ENCODE measurements at regions not wholly inside any gene's neighbourhood (a gene's known extent, or its start where the extent isn't known, plus 50 kb on each side); places are given as distances from the start of the nearest gene placed in this dataset.
"Not testable (repeated sequence)": the region's sequence is repeated elsewhere in the genome, so short reads cannot be mapped to it uniquely, and the experiment has no call there.

- no peak for DNase-seq
These were observed 605.8 kb upstream of the CAMK1G start for GRCh38 chr1:208977638-208978256.

GRCh38 chr1:208979776-208980175, 603.7 kb upstream of the CAMK1G start:
- no peak for DNase-seq

- no peak for DNase-seq
These were observed 602.9 kb upstream of the CAMK1G start for GRCh38 chr1:208980605-208981004.

- no peak for DNase-seq
These were observed 598.3 kb upstream of the CAMK1G start for GRCh38 chr1:208985231-208985630.

GRCh38 chr1:208988811-208989222, 594.7 kb upstream of the CAMK1G start:
- no peak for DNase-seq

GRCh38 chr1:208990456-208990855, 593.1 kb upstream of the CAMK1G start:
- no peak for DNase-seq

- DNase-seq = not testable (repeated sequence)
These were observed 586.5 kb upstream of the CAMK1G start for GRCh38 chr1:208997053-208997452.

GRCh38 chr1:208997726-208998312, 585.7 kb upstream of the CAMK1G start:
- DNase-seq = no peak

GRCh38 chr1:209008586-209008985, 574.9 kb upstream of the CAMK1G start:
- DNase-seq = no peak

GRCh38 chr1:209010475-209011230, 572.9 kb upstream of the CAMK1G start:
- DNase-seq = no peak

GRCh38 chr1:209012443-209013196, 570.9 kb upstream of the CAMK1G start:
- no peak for DNase-seq

GRCh38 chr1:209015092-209015491, 568.4 kb upstream of the CAMK1G start:
- DNase-seq = no peak

GRCh38 chr1:209021622-209022021, 561.9 kb upstream of the CAMK1G start:
- no peak for DNase-seq

- no peak for DNase-seq
These were observed 559.7 kb upstream of the CAMK1G start for GRCh38 chr1:209023790-209024189.

- no peak for DNase-seq
These were observed 553.8 kb upstream of the CAMK1G start for GRCh38 chr1:209029737-209030136.

- DNase-seq = peak; percentile 26 to 62
These were observed 552.9 kb upstream of the CAMK1G start for GRCh38 chr1:209030454-209031167.

GRCh38 chr1:209037064-209037463, 546.5 kb upstream of the CAMK1G start:
- DNase-seq = no peak

- no peak for DNase-seq
These were observed 545.2 kb upstream of the CAMK1G start for GRCh38 chr1:209038316-209038715.

GRCh38 chr1:209038735-209039134, 544.8 kb upstream of the CAMK1G start:
- DNase-seq = no peak

- DNase-seq = no peak
These were observed 543.2 kb upstream of the CAMK1G start for GRCh38 chr1:209040351-209040750.

- no peak for DNase-seq
These were observed 541.6 kb upstream of the CAMK1G start for GRCh38 chr1:209041927-209042326.

- DNase-seq = no peak
These were observed 541.1 kb upstream of the CAMK1G start for GRCh38 chr1:209042413-209042812.
